GM12891 (cell line): ENCODE measurements at regions not wholly inside any gene's neighbourhood (a gene's known extent, or its start where the extent isn't known, plus 50 kb on each side); places are given as distances from the start of the nearest gene placed in this dataset.
"Not testable (repeated sequence)": the region's sequence is repeated elsewhere in the genome, so short reads cannot be mapped to it uniquely, and the experiment has no call there.

Experiments
- DNase-seq: peaks from one replicate; pipeline ENCODE4 v3.0.0; 2011; ENCODE audit warnings: low spot score; ENCODE audit not compliant: insufficient read length
- FAIRE-seq: peaks from 2 replicates; lab custom pipeline; 2011; peaks lifted over from hg19 to GRCh38; lab: Jason Lieb, UNC
- PAX5 ChIP-seq: IDR thresholded peaks from 2 replicates; pipeline ENCODE4 v1.6.1; 2011; ENCODE audit warnings: low read length, moderate library complexity, mild to moderate bottlenecking; ENCODE audit not compliant: insufficient read depth, severe bottlenecking
- POLR2A ChIP-seq: IDR thresholded peaks from 2 replicates; pipeline ENCODE4 v1.6.1; 2011; ENCODE audit warnings: low read depth, low read length, control low read depth
- POLR2AphosphoS5 ChIP-seq: IDR thresholded peaks from 2 replicates; pipeline ENCODE4 v1.6.1; 2011; ENCODE audit warnings: low read depth, low read length, control low read depth
- POU2F2 ChIP-seq: IDR thresholded peaks from 2 replicates; pipeline ENCODE4 v1.6.1; 2011; ENCODE audit warnings: low read depth, mild to moderate bottlenecking, control low read depth, low read length, moderate library complexity
- SPI1 ChIP-seq: IDR thresholded peaks from 2 replicates; pipeline ENCODE4 v1.6.1; 2011; ENCODE audit warnings: low read depth, low read length, control low read depth
- TAF1 ChIP-seq: IDR thresholded peaks from 2 replicates; pipeline ENCODE4 v1.6.1; 2011; ENCODE audit warnings: low read depth, low read length, control low read depth

- DNase-seq (no peak), FAIRE-seq (no peak)
- TF ChIP-seq POLR2AphosphoS5 (no peak), PAX5 (no peak), TAF1 (no peak), POLR2A (no peak), SPI1 (no peak), POU2F2 (no peak)
Observed at GRCh38 chr11:11717064-11717725, 95.4 kb upstream of the GALNT18 start.

- FAIRE-seq = not testable (repeated sequence)
Observed at GRCh38 chr11:11715075-11715474, 93.3 kb upstream of the GALNT18 start.

GRCh38 chr11:11710556-11710955, 88.8 kb upstream of the GALNT18 start:
- no peak for TF ChIP-seq POLR2A
- TF ChIP-seq SPI1 = no peak
- no peak for TF ChIP-seq PAX5
- no peak for TF ChIP-seq POLR2AphosphoS5
- no peak for TF ChIP-seq TAF1
- TF ChIP-seq POU2F2 = no peak
- FAIRE-seq (no peak), DNase-seq (no peak)

More at GRCh38 chr11:11715075-11715474, 93.3 kb upstream of the GALNT18 start:
- DNase-seq = not testable (repeated sequence)

- FAIRE-seq = no peak
- DNase-seq = no peak
- no peak for TF ChIP-seq POLR2A
- no peak for TF ChIP-seq PAX5
- no peak for TF ChIP-seq TAF1
- no peak for TF ChIP-seq SPI1
- no peak for TF ChIP-seq POU2F2
- TF ChIP-seq POLR2AphosphoS5 = no peak
Observed at GRCh38 chr11:11709447-11710239, 87.8 kb upstream of the GALNT18 start.

DNA sequence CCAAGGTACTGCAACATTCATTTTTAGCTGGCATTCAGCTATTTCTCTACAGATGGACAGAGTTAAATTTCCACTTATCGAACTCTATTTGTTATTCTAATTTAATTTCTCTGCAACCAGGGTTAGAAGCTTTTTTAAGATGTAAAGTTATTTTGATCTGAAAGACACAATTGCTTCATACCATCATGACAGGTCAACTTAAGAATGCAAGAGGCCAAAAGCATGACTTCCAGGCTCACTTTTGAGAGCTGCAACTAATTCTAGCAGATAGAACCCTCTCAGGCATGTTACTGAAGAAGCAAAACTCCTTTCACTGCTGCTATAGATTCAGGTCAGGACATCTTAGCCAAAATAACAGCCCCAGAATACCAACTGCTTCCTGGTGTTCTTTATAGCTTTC, 86.5 kb upstream of the GALNT18 start:
- no peak for DNase-seq
- TF ChIP-seq TAF1 = no peak
- TF ChIP-seq SPI1 = no peak
- TF ChIP-seq POU2F2 = no peak
- TF ChIP-seq POLR2A = no peak
- no peak for TF ChIP-seq POLR2AphosphoS5
- no peak for TF ChIP-seq PAX5
- no peak for FAIRE-seq

GRCh38 chr11:11706028-11706427, 84.2 kb upstream of the GALNT18 start:
- TF ChIP-seq PAX5 = no peak
- no peak for TF ChIP-seq POLR2AphosphoS5
- TF ChIP-seq POLR2A = no peak
- TF ChIP-seq TAF1 = no peak
- TF ChIP-seq POU2F2 = no peak
- FAIRE-seq = no peak
- DNase-seq = no peak

DNA sequence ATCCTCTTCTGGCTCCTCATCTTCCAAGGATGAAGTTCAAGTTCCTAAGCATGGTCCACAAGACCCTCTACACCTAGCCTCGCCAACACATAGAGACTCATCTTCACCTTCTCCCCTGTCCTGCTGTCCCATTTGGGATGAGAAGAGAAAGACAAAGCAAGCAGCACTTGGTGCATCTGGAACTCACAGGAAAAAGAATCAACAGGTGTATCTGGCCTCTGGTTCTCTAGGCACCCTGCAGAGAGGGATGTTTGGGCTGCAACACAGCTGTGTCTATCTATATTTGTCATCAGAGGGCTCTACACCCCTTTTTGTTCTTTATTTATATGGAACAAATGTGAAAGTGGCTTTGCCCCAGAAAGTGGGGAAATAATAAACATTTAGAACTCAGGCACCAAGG, 82.1 kb upstream of the GALNT18 start:
- TF ChIP-seq PAX5 = no peak
- TF ChIP-seq TAF1 = no peak
- no peak for TF ChIP-seq SPI1
- DNase-seq = no peak
- FAIRE-seq = no peak

- no peak for TF ChIP-seq POLR2A
- TF ChIP-seq POLR2AphosphoS5 = no peak
- TF ChIP-seq TAF1 = no peak
- DNase-seq (no peak), FAIRE-seq (no peak)
Observed at GRCh38 chr11:11701070-11701469, 79.3 kb upstream of the GALNT18 start.

DNA sequence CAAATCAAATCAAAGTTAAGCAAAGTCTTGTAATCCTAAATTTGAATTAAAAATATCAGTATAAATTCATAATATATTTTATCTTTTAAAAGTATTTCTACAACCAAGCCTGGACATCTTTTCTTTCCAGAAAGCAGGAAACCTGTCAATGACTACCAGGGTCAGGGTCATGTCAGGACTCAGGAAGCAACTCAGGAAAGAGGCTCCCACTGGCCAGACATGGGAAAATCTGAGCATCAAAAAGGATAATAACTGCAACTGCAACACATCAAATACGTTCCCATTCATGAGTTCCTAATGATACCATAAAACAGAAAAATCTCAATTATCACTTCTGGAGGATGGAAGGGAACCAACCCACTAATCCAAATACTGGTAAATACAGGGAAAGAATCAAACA, 76.0 kb upstream of the GALNT18 start:
- FAIRE-seq (no peak), DNase-seq (no peak)
- TF ChIP-seq POLR2AphosphoS5 = no peak
